Neural cell (in vitro differentiated cells): ENCODE measurements at regions not wholly inside any gene's neighbourhood (a gene's known extent, or its start where the extent isn't known, plus 50 kb on each side); places are given as distances from the start of the nearest gene placed in this dataset.

ENCODE experiments used
- CTCF ChIP-seq: fragments of 450-650 bp; IDR thresholded peaks from 2 replicates; pipeline ENCODE4 v1.5.1; 2014; ENCODE audit warnings: antibody characterized with exemption, mild to moderate bottlenecking, moderate library complexity; ENCODE audit not compliant: poor library complexity, severe bottlenecking
- EP300 ChIP-seq: fragments of 450-650 bp; conservative IDR thresholded peaks from 2 replicates; pipeline ENCODE4 v1.6.1; 2014; ENCODE audit warnings: antibody characterized with exemption, mild to moderate bottlenecking, moderate library complexity; ENCODE audit not compliant: poor library complexity, severe bottlenecking
- EZH2 ChIP-seq: fragments of 200-600, 300-800 bp; shearing (Covaris generic), sonication (generic); IDR thresholded peaks from 2 replicates; pipeline ENCODE4 v1.6.1; 2014; ENCODE audit warnings: antibody characterized with exemption, low read length, borderline replicate concordance, mild to moderate bottlenecking; ENCODE audit not compliant: insufficient read depth, poor library complexity, severe bottlenecking
- MXI1 ChIP-seq: fragments of 450-650 bp; conservative IDR thresholded peaks from 2 replicates; pipeline ENCODE4 v1.6.1; 2014; ENCODE audit warnings: antibody characterized with exemption, mild to moderate bottlenecking; ENCODE audit not compliant: poor library complexity, severe bottlenecking
- POLR2AphosphoS5 ChIP-seq: IDR thresholded peaks from 2 replicates; pipeline ENCODE4 v1.6.1; 2012
- RAD21 ChIP-seq: fragments of 450-650 bp; conservative IDR thresholded peaks from 2 replicates; pipeline ENCODE4 v1.6.1; 2014; ENCODE audit warnings: antibody characterized with exemption, mild to moderate bottlenecking, moderate library complexity
- REST ChIP-seq: IDR thresholded peaks from 2 replicates; pipeline ENCODE4 v1.6.1; 2012; ENCODE audit warnings: borderline replicate concordance
- SMC3 ChIP-seq: fragments of 450-650 bp; conservative IDR thresholded peaks from 2 replicates; pipeline ENCODE4 v1.6.1; 2014; ENCODE audit warnings: antibody characterized with exemption, mild to moderate bottlenecking, moderate library complexity; ENCODE audit not compliant: poor library complexity
- TAF1 ChIP-seq: IDR thresholded peaks from 2 replicates; pipeline ENCODE4 v1.6.1; 2012; ENCODE audit warnings: low read depth

- TF ChIP-seq RAD21 (no peak), CTCF (no peak), EZH2 (no peak), EP300 (no peak), POLR2AphosphoS5 (no peak), SMC3 (no peak), TAF1 (no peak), MXI1 (no peak), REST (no peak)
These were observed 235.2 kb upstream of the SOX9 start for GRCh38 chr17:71885662-71886061.
